H1 (cell line): ENCODE measurements at regions not wholly inside any gene's neighbourhood (a gene's known extent, or its start where the extent isn't known, plus 50 kb on each side); places are given as distances from the start of the nearest gene placed in this dataset.

ENCODE experiments used
- CHD7 ChIP-seq: fragments of 300-600 bp; sonication (generic); IDR thresholded peaks from 2 replicates; pipeline ENCODE4 v1.7.1; 2012; ENCODE audit warnings: low read length, moderate library complexity, mild to moderate bottlenecking, inconsistent platforms; ENCODE audit not compliant: insufficient replicate concordance

DNA sequence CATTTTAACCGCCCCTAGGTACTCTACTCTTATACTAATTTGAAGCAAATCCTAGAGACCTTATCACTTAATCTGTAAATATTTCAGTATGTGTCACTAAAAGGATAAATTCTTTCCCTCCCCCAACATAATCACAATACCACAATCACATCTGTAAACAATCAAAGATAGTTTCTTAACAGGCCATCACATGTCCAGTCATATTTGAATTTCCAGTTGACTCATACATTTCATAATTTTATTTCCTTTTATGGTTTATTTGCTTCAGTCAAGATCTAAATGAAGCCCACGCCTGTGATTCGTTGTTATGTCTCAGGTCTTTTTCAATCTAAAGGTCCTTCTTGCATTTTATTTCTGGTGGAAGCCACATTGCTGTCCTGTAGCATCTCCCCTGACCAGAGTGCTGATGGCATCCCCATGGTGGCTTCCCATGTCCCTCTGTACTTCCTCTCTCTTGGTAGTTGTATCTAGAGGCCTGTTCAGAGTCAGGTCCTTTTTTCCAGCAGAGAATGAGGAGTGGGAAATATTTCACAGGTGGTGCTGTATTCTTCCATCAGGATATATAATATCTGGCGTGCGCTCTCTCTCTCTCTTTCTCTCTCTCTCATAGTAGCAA is 128.6 kb upstream of the SLC22A23 start (continued):
- TF ChIP-seq CHD7, result no peak
